Astrocyte of the cerebellum (primary cell): ENCODE measurements at regions not wholly inside any gene's neighbourhood (a gene's known extent, or its start where the extent isn't known, plus 50 kb on each side); places are given as distances from the start of the nearest gene placed in this dataset.

Experiments
- DNase-seq: peaks from one replicate; pipeline ENCODE4 v3.0.0-alpha.2; 2011; ENCODE audit warnings: low read depth
- H3K4me3 ChIP-seq: 2 replicates; pipeline ENCODE4 v1.5.1; 2011; ENCODE audit warnings: mild to moderate bottlenecking, low read depth, low read length, moderate library complexity
- in situ Hi-C: cut with HindIII; loops from 2 replicates; pipeline ENCODE4 v1.10.0; 2017; ENCODE audit warnings: low sequenced_read_pairs
- TF ChIP-seq, protein P1 (sequence below): IDR thresholded peaks from 2 replicates; pipeline ENCODE4 v1.5.1; 2012; ENCODE audit warnings: low read length, low read depth, moderate library complexity, mild to moderate bottlenecking; ENCODE audit errors: missing control alignments

DNA sequence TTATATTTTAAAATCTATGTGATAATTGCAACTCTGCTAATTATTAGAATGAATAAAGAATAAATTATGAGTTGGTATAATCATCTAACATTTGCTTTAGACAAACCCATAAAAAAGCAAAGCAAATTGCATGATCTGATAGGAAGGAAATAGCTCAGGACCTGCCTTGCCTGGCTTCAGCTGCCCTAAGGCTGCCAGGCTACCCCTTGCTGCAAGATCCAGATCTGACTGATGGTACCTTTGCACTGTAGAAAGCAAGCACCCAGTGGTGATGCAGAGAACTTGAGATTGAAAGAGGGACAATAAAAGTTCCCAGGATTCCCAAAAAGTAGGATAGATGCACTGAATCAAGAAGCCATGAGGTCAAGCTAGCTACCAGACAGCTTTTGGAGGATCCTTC, 100.9 kb upstream of the FSTL4 start:
- no peak for DNase-seq
- no peak overlapping the region for H3K4me3 ChIP-seq
- in situ Hi-C loops = no loop called here
- TF ChIP-seq, protein P1, sequence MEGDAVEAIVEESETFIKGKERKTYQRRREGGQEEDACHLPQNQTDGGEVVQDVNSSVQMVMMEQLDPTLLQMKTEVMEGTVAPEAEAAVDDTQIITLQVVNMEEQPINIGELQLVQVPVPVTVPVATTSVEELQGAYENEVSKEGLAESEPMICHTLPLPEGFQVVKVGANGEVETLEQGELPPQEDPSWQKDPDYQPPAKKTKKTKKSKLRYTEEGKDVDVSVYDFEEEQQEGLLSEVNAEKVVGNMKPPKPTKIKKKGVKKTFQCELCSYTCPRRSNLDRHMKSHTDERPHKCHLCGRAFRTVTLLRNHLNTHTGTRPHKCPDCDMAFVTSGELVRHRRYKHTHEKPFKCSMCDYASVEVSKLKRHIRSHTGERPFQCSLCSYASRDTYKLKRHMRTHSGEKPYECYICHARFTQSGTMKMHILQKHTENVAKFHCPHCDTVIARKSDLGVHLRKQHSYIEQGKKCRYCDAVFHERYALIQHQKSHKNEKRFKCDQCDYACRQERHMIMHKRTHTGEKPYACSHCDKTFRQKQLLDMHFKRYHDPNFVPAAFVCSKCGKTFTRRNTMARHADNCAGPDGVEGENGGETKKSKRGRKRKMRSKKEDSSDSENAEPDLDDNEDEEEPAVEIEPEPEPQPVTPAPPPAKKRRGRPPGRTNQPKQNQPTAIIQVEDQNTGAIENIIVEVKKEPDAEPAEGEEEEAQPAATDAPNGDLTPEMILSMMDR = no peak

DNA sequence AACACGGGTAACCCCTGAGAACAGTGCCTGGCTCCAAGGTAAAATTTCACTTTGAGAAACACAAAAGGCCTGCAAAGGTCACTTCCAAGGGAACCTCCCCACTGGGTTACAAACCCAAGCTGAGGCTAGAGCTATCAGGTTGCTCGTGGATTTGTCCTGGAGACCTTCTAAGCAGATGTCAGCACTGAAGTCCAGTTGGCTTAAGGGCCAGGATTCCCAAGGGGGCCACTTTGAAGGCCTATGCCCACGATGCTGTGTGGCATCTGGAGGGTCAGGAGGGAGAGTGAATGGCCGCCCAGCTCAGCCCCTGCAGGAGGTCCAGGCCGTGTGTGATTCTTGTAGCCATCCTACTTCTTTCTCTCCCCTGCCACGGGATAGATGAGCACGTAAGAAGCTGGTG, 100.2 kb upstream of the FSTL4 start:
- no peak for DNase-seq
- in situ Hi-C loops = no loop called here
- TF ChIP-seq, protein P1 = no peak

DNA sequence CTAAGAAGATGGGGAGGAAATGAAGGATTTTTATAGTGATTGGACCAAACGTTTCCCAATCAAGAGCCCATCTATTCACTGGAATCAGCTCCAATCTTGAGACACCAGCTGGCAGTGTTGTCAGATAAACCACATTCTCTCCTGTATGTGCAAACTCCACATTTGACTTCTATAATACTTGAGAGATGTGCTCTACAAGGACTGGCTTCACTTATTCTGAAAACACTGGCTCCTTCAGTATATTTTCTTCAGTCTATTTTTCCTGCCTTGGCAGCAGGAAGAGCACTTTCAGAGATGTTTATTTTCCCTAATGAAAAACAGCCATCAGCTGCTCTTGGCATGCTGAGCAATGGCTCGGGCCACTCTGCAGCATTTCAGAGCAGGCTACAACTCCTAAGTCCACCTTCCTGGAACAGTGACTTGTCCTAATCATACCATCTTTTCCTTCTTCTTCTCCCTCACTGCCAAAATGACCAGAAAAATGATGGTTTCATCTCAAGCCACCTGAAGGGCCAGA, 96.9 kb upstream of the FSTL4 start:
- TF ChIP-seq, protein P1 = no peak
- in situ Hi-C loops = no loop called here
- no peak overlapping the region for H3K4me3 ChIP-seq
- DNase-seq = no peak

More for the DNA sequence above, 100.2 kb upstream of the FSTL4 start:
- H3K4me3 ChIP-seq = no peak overlapping the region

DNA sequence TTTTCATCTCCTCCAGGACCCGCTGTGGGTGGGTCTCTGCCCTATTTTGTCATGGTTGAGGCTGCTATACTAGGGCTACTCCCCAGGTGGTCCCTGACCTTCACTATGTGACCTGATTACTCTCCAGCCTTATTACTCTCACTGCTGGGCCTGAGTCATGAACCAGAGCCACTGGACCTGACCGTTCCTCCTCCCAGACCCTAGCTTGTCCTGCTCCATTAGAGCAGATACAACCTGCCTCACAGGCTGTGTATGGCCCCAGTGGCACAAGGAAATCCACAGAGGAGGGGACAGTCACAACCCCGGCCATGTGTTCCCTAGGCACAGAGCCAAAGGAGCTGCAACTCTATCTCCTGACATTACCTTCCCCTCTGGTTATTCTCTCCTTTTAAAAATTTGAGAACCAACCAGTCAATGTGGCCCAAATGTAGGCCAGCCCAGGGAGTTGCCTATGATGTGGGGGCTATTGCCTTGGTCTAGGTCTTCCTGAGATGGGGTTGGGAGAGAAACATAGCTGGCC, 96.0 kb upstream of the FSTL4 start:
- TF ChIP-seq, protein P1 = no peak
- no peak for DNase-seq
- in situ Hi-C loops = no loop called here
- H3K4me3 ChIP-seq = no peak overlapping the region

DNA sequence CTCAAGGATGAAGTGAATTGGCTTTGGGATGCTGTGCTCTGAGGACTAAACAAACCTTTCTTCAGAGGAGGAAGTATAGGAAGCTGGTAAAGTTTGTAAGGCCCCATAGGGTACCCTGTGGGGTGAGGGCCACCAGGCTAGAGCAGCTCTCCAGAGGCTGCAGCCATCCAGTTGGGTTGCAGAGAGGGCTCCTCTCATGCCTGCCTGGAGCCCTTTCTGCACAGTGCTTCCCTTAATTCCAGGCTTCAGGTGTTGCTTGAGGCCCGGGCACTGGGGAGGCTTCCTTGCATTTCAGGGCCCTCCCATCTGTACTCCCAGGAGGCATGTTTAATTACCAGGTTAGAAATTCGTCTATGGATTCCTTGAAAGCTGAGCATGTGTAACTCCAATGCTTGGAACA, 95.3 kb upstream of the FSTL4 start:
- no peak overlapping the region for H3K4me3 ChIP-seq
- TF ChIP-seq, protein P1 = no peak
- no peak for DNase-seq
- in situ Hi-C loops = no loop called here

DNA sequence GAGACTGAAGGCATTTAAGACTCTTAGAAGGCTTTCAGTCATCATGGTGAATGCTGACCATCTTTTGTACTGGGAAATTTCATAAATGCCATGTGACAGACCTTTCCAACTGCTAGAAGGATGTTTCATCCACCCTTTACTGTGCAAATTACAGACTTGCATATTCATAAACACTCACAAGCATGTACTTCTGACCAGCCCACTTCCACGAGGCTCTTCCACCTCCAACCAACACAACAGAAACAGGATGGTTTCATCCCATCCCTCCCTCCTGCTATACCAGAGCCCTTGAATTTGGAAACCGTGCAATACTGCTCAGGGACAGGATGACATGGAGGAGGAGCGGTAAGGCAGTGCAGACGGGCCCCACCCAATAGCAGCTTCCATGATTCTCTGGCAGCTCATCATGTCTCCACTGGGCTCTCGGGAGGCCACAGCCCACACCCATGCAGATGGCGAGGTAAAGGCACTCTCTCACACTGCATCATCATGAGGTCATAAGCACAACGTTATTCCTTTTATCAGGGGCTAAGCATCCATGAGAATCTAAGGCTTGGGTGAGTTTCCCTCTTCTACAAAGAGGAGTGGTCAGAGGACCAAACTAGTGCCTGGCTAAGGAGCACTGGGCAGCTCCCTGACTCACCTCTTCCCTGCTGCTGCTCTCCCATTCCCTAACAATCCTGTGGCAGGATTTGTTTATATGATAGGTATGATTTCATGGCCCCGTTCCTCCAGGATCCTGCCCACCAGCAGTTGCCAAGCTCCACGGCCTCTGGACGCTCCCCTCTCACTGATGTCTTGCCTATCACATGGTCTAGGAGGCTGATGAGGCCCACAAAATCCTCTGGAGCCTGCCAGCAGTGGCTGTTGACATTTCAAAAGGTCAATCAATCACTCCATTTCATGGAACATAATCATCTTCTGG, 94.4 kb upstream of the FSTL4 start:
- peak; percentile 9 for DNase-seq
- in situ Hi-C loops = no loop called here
- TF ChIP-seq, protein P1 = no peak
- H3K4me3 ChIP-seq = no peak overlapping the region
